ENCODE measurements at regions not wholly inside any gene's neighbourhood (a gene's known extent, or its start where the extent isn't known, plus 50 kb on each side); places are given as distances from the start of the nearest gene placed in this dataset.

GRCh38 chr9:79880626-79881025 is 308.9 kb downstream of the TLE4 start:
- TF ChIP-seq CTCF (IDR thresholded peaks at IDR 0.05) (no peak), POLR2A (IDR thresholded peaks at IDR 0.05) (no peak)
